Suprapubic skin (tissue), 4 donors: ENCODE measurements at regions not wholly inside any gene's neighbourhood (a gene's known extent, or its start where the extent isn't known, plus 50 kb on each side); places are given as distances from the start of the nearest gene placed in this dataset.

Experiments
- DNase-seq, 2 donors: peaks; one replicate each; pipeline ENCODE4 v3.0.0-alpha.2; 2019; ENCODE audit warnings: low spot score in 2 of 2
- H3K27ac ChIP-seq: fragments of 200-600 bp; sonication (generic); one replicate; pipeline ENCODE4 v1.5.1; 2019
- H3K27me3 ChIP-seq: fragments of 200-600 bp; sonication (generic); one replicate; pipeline ENCODE4 v1.5.1; 2019
- H3K36me3 ChIP-seq: fragments of 200-600 bp; sonication (generic); one replicate; pipeline ENCODE4 v1.5.1; 2019
- H3K4me1 ChIP-seq: fragments of 200-600 bp; sonication (generic); one replicate; pipeline ENCODE4 v1.5.1; 2019
- H3K4me3 ChIP-seq: fragments of 200-600 bp; sonication (generic); one replicate; pipeline ENCODE4 v1.5.1; 2019; ENCODE audit warnings: mild to moderate bottlenecking
- H3K9me3 ChIP-seq: fragments of 200-600 bp; sonication (generic); one replicate; pipeline ENCODE4 v1.5.1; 2019
- EP300 ChIP-seq: sonication (generic); formaldehyde crosslinking; IDR thresholded peaks from one replicate; pipeline ENCODE4 v1.6.1; 2017; ENCODE audit warnings: antibody characterized with exemption
- POLR2A ChIP-seq, 2 donors: fragments of 450-650 bp; IDR thresholded peaks; one replicate each; pipeline ENCODE4 v1.6.1; 2017; ENCODE audit warnings: antibody characterized with exemption in 2 of 2, mild to moderate bottlenecking in 2 of 2, moderate library complexity in 2 of 2
- POLR2AphosphoS5 ChIP-seq, 3 donors: sonication (generic); formaldehyde crosslinking; IDR thresholded peaks; one replicate each; pipeline ENCODE4 v1.6.1; 2017; ENCODE audit warnings: antibody characterized with exemption in 3 of 3
- WGBS: methylation state at CpG from one replicate; pipeline ENCODE4 v1.1.5; 2018; 5-methylcytosine and 5-hydroxymethylcytosine counted together
- TF ChIP-seq, protein P1 (sequence below), 2 donors: fragments of 200-600 bp in 1 of 2; fragments of 450-650 bp in 1 of 2; sonication (generic) in 1 of 2; IDR thresholded peaks; one replicate each; pipeline ENCODE4 v1.5.1; 2016 to 2019; ENCODE audit warnings: antibody characterized with exemption in 2 of 2, mild to moderate bottlenecking in 1 of 2, moderate library complexity in 1 of 2

DNA sequence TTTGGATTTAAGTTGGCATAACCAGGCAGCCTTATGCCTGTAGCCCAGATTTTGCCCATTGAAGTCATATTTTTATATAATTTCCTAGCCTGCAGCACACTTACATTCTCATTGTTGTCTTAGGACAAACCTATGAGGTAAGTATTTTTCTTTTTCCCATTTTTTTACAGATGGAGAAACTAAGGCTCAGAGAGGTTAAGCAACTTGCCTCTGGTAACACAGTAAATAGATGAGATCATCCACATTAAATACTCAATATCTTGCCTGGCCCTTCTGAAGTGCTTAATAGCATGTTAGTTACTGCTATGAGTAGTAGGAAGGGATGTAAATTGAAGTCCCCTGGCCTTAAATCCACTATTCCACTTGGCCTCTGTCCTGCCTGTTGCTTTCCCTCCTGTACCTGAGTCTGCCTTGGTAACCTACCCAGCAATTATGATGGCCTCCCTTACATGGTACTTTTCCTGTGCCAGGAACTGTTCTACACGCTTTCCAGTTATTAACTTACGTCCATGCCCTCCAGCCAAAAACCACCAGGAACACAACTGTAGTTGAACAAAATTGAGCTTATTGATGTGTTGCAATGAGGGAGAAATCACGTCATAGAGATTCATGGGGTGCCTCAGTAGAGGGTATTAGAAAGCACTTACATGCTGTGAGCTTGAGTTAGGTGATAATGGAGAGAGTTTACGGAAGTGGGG lies 111.6 kb upstream of the FGGY start:
- no peak overlapping the region for H3K27ac ChIP-seq
- DNase-seq, result no peak
- H3K27me3 ChIP-seq, result no peaks in the 10 kb centered on the region
- 90% methylated on average over 4 of the region's 4 CpGs for WGBS
- TF ChIP-seq EP300 (no peak), POLR2AphosphoS5 (IDR thresholded peaks at IDR 0.05) (no peak), POLR2A (IDR thresholded peaks at IDR 0.05) (no peak)
- TF ChIP-seq, protein P1, sequence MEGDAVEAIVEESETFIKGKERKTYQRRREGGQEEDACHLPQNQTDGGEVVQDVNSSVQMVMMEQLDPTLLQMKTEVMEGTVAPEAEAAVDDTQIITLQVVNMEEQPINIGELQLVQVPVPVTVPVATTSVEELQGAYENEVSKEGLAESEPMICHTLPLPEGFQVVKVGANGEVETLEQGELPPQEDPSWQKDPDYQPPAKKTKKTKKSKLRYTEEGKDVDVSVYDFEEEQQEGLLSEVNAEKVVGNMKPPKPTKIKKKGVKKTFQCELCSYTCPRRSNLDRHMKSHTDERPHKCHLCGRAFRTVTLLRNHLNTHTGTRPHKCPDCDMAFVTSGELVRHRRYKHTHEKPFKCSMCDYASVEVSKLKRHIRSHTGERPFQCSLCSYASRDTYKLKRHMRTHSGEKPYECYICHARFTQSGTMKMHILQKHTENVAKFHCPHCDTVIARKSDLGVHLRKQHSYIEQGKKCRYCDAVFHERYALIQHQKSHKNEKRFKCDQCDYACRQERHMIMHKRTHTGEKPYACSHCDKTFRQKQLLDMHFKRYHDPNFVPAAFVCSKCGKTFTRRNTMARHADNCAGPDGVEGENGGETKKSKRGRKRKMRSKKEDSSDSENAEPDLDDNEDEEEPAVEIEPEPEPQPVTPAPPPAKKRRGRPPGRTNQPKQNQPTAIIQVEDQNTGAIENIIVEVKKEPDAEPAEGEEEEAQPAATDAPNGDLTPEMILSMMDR (IDR thresholded peaks at IDR 0.05), result no peak
- no peaks in the 10 kb centered on the region for H3K9me3 ChIP-seq
- no peaks in the 10 kb centered on the region for H3K4me1 ChIP-seq
- no peaks in the 10 kb centered on the region for H3K36me3 ChIP-seq
- no peak overlapping the region for H3K4me3 ChIP-seq

DNA sequence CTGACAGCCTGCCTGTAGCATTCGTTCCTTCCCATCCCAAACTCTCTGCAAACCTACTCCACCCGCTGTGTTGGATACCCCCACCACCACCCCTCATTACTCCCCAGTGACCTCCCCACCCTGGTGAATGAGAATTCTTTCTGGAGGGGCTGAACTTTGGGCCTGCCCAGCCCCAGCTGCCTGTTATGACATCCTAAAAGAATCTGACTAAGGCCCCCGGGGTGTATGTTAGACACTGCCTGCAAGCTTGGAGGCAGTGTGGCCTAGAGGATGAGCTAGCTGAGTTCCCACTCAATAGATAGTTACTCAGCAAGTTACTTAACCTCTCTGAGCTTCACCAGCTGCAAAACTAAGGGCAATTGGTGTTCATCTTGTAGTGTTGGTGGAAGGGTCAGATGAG lies 110.2 kb upstream of the FGGY start:
- TF ChIP-seq POLR2AphosphoS5 (IDR thresholded peaks at IDR 0.05) (no peak), EP300 (no peak), POLR2A (IDR thresholded peaks at IDR 0.05) (no peak)
- TF ChIP-seq, protein P1 (IDR thresholded peaks at IDR 0.05), result no peak
- H3K4me1 ChIP-seq, result no peaks in the 10 kb centered on the region
- no peak overlapping the region for H3K4me3 ChIP-seq
- no peaks in the 10 kb centered on the region for H3K9me3 ChIP-seq
- 74% methylated on average over 3 of the region's 3 CpGs for WGBS
- H3K27me3 ChIP-seq, result no peaks in the 10 kb centered on the region
- no peak overlapping the region for H3K27ac ChIP-seq
- DNase-seq, result no peak
- no peaks in the 10 kb centered on the region for H3K36me3 ChIP-seq

DNA sequence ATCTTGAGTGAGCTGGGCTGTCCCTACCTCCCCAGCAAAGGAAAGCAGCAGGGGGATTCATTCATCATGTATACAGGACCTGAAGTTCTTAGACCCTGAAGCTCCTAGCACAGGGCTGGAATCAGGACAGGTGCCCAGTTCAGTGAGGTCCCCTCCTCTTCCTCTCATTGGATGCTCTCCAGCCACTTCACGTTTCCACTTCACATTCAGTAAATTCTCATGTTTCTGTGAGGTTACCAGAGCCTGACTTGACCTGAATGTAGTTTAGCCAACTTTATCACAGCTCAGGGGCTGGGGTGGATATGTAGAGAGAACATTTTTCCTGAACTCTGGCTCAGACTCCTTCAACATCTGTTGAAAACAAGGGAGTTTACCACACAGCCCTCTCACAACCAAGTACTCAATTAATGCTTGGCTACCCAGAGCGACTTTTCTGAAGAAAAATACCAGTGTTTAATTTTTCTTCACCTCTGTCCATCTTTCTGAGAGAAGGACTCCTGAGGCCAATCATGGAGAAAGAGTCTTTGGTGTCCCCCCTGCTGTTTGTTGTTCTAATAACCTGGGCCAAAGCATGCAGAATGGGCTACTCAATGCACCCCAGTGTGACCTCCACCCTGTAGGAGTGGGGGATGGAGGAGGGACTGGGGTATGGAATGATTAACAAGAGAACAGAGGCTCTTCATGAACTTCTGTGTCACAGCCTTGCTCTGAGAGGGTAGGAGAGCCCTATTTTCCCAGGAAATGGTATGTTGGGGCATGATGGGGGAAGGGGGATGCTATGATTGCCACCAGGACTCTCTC lies 108.3 kb upstream of the FGGY start:
- Histone ChIP-seq H3K9me3 (no peaks in the 10 kb centered on the region), H3K4me1 (no peaks in the 10 kb centered on the region), H3K27me3 (no peaks in the 10 kb centered on the region), H3K27ac (no peak overlapping the region), H3K36me3 (no peaks in the 10 kb centered on the region), H3K4me3 (no peak overlapping the region)
- no peak for TF ChIP-seq POLR2A (IDR thresholded peaks at IDR 0.05)
- no peak for TF ChIP-seq POLR2AphosphoS5 (IDR thresholded peaks at IDR 0.05)
- TF ChIP-seq EP300, result no peak
- TF ChIP-seq, protein P1 (IDR thresholded peaks at IDR 0.05), result no peak
- DNase-seq, result no peak
- WGBS, result 62% methylated on average over 2 of the region's 2 CpGs

DNA sequence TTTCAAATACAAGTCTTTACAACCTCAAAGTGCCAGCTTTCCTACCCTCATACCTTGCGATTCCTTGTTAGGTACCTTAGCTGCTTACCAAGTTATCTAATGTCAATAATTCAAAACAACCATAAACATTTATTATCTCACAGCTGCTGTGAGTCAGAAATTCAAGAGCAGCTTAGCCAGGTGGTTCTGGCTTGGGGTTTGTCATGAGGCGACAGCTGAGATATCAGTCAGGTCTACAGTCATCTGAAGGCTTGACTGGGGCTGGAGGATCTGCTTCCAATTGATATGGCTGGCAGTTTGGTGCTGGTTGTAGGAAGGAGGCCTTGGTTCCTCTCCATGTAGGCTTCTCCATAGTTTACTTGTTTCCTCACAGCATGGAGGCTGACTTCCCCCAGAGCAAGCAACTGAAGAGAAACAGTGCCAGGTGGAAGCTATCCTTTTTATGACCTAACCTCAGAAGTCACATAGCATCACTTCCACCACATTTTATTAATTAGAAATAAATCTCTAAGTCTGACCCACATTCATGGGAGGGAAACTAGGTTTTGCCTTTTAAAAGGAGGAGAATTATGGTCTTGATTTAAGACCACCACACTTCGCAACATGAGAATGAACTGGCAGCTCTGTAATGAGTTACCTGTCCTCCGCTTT lies 103.3 kb upstream of the FGGY start:
- Histone ChIP-seq H3K27me3 (no peaks in the 10 kb centered on the region), H3K36me3 (no peaks in the 10 kb centered on the region), H3K4me1 (peaks cover 2% of the 10 kb centered on the region), H3K4me3 (no peak overlapping the region), H3K27ac (no peak overlapping the region), H3K9me3 (no peaks in the 10 kb centered on the region)
- TF ChIP-seq POLR2AphosphoS5 (IDR thresholded peaks at IDR 0.05) (no peak), POLR2A (IDR thresholded peaks at IDR 0.05) (no peak), EP300 (no peak)
- TF ChIP-seq, protein P1 (IDR thresholded peaks at IDR 0.05), result no peak
- no peak for DNase-seq
- 74% methylated on average over 4 of the region's 4 CpGs for WGBS

DNA sequence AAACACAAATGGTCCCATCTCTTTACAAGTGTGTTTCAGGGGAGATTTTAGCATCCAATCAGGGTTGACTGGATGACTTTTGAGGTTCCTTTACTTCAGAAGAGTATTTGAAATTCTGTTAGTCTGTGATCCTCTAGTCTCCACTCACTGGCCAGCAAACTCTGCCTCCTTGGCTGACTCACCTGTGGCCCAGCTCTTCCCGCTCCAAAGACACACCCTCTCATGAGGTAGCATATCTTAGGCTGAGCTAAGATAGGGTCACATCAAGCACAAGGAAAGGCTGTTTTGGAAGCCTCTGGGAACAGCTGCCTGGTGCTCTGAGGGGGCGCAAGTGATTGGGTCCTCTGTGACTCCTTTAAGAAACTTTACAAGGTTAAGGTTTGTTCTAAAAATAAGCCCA lies 102.3 kb upstream of the FGGY start:
- Histone ChIP-seq H3K4me1 (peaks cover 2% of the 10 kb centered on the region), H3K27me3 (no peaks in the 10 kb centered on the region), H3K4me3 (no peak overlapping the region), H3K36me3 (no peaks in the 10 kb centered on the region), H3K27ac (no peak overlapping the region), H3K9me3 (no peaks in the 10 kb centered on the region)
- WGBS, result 100% methylated on average over 2 of the region's 2 CpGs
- TF ChIP-seq, protein P1 (IDR thresholded peaks at IDR 0.05), result no peak
- TF ChIP-seq EP300 (no peak), POLR2A (IDR thresholded peaks at IDR 0.05) (no peak)
- no peak for DNase-seq
